ENCODE measurements at regions not wholly inside any gene's neighbourhood (a gene's known extent, or its start where the extent isn't known, plus 50 kb on each side); places are given as distances from the start of the nearest gene placed in this dataset.
"Not testable (repeated sequence)": the region's sequence is repeated elsewhere in the genome, so short reads cannot be mapped to it uniquely, and the experiment has no call there.

DNA sequence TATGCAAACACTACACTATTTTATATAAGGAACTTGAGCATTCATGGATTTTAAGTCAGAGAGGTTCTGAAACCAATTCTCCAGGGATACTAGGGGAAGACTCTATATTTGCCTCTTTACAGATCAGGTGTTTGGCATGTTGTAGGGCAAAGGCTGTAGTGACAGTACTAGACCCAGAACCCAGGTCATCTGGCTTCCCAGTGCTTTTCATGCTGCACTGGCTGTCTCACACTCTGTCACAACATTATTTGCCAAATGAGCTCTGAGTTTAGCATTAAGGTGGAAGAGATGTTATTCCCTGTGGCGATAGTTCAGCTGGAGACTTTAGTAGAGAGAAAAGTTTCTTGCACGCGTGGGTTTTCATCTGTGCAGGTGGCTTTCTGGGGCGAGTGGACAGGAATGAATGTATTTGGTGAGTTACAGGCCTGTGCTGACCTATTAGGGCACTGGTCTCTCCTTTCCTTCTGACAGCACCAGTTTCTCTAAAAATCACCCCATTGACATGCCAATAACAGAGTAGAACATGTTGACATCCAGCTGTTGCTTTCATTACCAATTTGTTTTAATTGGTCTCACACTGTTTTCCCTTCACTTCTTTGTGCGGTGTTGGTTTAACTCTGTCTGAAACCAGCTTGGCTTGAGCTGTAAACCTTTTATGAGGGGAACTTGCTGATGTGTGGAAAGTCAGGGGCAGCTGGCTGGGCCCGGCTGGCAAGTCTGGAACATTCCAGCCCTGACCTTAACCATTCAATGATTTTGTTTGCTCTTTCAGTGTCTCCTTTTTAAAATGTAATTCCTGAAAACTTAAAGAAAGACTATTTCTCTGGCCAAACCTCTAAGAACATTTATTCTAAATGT lies 643.0 kb upstream of the FAM98A start:
- DNase-seq, result no peak

DNA sequence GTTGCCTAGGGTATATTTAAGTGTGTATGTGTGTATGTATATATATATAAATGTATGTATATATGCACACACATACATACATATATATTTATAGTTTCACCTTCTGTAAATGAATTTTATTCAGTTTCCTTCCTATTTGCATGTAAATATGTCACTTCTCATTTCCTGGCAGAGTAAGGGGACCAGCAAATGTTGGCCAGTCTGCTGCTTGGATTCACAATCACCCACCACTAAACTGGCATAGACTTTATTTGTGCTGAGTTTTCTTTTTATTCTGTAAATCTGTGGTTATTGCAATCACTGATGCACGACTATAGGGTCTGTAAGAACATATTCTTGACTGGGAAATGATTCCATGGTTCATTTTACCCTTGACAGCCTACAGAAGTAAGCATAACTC lies 640.4 kb upstream of the FAM98A start:
- no peak for DNase-seq

DNA sequence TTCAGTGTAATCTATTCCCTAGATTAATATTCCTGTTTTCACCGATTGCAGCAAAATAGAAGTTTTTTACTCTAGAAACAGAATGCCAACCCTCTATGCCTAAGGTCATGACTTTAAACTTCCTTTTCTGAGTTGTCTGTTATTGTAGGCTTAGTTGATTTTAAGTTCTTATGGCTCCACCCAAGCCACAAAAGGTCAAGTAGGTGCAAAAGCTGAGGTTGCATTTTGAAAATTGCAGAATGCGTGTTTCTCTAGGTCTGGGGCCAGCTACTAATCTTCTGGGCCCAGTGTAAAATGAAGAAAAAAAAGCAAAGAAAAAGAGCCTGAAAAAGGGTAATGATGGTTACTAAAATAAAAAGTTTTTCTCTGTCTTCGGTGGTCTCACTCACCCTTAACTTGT lies 635.7 kb upstream of the FAM98A start:
- no peak for DNase-seq

GRCh38 chr2:34229998-34230397 lies 630.9 kb upstream of the FAM98A start:
- DNase-seq, result no peak

GRCh38 chr2:34215174-34215573 lies 616.1 kb upstream of the FAM98A start:
- DNase-seq, result no peak

DNA sequence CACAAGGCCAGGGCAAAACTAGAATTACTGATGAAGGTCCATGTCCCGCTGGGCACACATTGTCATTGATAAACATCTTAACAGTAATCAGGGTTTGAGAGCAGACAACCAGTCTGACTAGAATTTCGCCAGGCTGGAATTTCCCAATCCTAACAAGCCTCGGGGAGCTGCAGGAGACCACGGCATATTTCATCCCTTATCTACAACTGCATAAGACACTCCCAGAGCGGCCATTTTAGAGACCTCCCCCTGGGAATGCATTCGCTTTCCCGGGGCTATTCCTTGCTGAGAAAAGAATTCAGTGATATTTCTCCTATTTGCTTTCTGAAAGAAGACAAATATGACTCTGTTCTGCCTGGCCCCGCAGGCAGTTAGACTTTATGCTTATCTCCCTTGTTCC lies 611.3 kb upstream of the FAM98A start:
- not testable (repeated sequence) for DNase-seq

DNA sequence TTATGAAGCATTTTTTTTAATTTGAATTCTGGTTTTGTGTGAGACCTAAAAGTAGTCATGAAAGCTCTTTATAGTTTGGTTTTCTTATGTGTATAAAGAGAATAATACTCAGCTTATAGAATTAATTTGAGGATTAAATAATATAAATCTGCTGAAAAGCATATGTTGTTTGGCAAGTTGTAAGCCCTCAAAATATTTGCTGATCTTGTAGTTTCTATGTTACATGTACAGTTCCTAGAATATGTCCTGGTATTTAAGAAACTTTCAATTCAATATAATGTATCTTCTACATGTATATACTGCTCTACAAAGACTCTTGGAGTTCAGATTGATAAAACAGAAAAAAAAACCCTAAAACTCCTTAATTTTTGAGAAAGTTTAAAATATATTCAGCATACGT lies 605.5 kb upstream of the FAM98A start:
- DNase-seq, result no peak

DNA sequence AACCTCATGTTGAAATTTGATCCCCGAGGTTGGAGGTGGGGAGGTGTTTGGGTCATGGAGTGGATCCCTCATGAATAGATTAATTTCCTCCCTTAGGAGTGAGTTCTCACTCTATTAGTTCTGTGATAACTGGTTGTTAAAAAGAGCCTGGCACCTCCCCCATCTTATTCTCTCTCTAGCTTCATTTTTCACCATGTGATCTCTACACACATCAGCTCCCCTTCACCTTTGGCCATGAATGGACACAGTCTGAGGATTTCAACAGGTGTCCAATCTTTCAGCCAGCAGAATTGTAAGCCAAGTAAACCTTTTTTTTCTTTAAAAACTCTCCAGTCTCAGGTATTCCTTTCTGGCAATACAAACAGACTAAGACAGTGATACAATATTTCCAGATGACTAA lies 602.0 kb upstream of the FAM98A start:
- no peak for DNase-seq

DNA sequence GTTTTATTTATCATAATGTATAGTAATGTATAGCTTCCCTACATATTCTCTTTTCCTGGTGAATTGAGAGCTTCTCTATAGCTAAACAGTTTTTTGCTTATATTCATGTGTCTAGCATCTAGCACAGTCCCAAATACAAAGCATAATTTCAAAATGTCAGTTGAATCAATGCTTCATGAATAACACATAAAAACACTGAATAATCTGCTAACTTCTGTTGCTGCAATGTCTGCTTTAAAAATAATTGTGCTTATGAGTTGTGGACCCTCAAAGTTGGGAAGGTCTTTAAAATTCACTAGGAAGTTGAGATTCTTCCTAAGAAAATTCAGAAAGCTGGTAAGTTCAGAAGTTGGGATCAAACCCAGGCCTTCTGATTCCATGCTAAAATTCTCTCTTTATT lies 600.9 kb upstream of the FAM98A start:
- DNase-seq, result no peak

- no peak for DNase-seq
Measured at GRCh38 chr2:34193164-34193563, 594.1 kb upstream of the FAM98A start.

DNA sequence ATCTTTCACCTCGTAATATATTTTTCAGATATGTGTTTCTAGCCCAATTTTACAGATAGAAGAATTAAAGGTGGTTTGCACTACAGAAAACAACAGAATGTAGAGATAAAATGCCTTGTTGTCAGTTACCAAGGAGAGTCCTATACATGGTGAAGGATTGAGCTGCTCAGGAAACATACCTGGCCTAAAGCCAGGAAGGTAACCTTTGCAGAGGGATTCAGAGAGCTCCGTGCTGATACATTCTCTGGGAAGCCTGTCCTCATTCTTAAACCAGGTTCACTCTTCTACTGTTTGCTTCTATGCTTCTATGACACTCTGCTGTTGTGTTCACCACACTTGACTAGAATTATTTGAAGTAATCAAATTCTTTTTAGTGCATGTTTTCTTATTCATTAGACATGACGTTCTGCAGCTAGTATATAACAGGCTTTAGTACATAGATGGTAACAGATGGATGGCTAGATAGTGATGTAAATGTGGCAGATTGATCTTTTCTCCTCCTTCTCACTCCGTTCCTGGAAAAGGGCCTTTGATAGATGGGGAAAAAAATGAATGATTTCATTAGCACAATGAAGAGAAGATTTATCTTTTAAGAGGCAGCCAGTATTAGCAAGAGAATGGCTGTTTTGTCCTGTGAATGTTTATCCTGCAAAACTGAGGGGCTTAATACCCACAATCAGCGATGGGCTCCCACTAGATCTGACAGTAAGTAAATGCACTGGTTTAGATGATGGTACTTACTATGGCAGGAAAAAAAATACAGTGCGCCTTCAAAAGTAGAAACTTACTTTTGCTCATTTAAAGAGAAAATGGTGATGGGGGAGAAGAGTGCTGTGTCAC lies 589.6 kb upstream of the FAM98A start:
- DNase-seq, result no peak

DNA sequence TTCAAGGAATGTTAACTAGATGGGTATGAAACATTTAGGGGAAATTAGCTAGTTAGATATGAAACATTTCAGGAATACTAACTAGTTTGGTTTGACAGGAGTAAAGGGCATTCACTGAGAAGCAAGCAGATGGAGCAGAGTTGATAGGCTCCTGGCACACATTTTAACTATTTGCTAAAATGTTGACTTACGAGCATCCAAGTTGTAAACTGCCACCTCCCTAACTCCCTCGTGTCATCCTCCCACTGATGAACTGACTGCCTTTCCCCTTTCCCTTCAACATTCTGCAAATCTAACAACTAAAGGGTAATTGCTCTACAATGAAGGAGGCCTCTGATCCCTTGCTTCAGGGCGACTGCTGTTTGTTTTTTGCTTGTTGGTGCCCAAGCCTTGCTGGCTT lies 580.4 kb upstream of the FAM98A start:
- no peak for DNase-seq

DNA sequence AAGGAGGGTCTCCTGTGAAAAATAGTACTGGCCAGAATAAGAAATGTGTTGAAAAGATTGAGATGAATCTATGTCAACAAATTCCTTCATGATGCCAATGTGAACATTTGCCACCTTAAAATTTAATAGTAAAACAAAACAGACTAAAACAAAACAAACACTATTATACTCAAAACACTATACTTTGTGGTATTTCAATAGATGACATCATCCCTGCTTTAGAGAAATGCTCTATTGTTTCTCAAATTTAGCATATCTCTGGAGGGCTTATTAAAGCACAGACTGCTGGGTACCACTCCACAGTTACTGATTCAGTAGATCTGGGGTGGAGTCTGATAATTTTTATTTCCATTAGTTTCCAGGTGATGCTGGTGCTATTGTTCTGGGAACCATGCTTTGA lies 579.4 kb upstream of the FAM98A start:
- no peak for DNase-seq

- DNase-seq, result no peak
Measured at GRCh38 chr2:34176693-34177092, 577.6 kb upstream of the FAM98A start.

GRCh38 chr2:34174506-34174905 lies 575.4 kb upstream of the FAM98A start:
- no peak for DNase-seq

- DNase-seq, result no peak
Measured at GRCh38 chr2:34162231-34162630, 563.1 kb upstream of the FAM98A start.

DNA sequence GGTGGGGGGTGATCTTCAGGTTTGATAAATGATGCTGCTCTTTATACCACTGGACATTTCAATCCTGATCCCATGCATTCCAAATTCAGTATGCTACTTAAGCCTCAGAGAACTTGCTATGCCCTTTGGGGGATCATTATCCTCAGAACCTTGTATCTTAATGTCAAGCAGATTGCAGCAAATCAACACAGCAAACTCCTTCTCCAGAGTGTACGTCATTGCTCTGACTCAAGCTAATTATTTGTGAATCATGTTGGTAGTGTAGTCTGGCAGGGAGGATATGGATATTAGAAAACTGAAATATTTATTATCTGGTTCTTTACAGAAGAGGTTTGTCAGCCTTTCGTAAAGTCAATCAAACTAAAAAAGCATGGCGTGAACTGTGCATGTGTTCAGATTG lies 562.5 kb upstream of the FAM98A start:
- DNase-seq, result no peak

DNA sequence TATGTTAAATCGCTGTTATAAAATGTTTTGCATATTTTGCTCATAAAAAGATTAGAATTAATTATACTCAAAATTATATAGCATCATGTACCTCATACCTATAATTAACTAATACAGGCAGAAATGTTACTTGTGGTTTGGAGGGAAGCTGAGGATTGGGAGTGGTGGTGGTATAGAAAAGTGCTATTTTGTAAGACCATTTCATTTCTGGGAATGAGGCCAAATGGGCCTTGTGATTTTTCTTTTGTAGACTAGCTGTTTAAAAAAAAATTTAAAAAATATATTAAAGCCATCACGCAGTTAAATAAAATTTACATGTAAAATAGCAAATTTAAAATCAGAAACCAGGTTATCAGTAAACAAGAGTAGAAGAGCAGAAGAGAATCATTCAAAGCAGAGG lies 560.8 kb upstream of the FAM98A start:
- no peak for DNase-seq

DNA sequence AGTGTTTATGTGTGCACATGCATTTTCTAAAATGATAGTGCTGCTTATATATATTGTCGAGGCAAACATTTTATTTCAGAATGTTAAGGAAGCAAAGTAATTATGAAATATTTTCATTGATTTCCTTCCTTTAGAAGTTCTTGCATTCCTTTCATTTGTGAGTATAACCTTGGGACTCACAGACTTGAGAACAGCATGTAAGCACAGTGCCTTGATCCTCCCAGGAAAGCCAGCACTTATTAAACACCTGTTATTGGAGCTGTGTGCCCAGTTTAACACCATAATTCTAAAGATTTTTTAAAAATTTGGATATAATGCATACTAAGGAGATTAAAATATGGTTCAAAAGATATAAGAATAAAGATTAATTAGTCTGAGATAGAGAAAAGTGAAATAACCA lies 554.4 kb upstream of the FAM98A start:
- no peak for DNase-seq

GRCh38 chr2:34147780-34148179 lies 548.7 kb upstream of the FAM98A start:
- no peak for DNase-seq

DNA sequence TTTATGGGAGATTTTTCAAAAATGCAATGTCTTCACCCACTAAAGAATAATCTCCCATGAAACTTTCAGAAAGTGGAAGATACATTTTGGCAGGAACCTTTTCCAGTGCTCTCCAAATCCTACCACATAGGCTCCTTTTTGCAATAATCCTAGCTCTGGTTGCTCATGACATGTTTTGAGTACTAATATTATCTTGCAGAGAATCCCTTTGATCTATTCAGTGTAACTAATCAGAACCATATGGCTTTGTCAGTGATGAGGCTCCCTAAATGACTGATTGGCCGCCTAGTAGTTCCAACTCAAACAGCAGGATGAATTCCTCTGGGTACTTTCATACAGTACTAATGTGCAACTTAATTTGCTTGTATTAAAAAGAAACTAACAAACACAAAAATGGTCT lies 544.0 kb upstream of the FAM98A start:
- no peak for DNase-seq

- not testable (repeated sequence) for DNase-seq
Measured at GRCh38 chr2:34142531-34143008, 543.5 kb upstream of the FAM98A start.

GRCh38 chr2:34133065-34133464 lies 534.0 kb upstream of the FAM98A start:
- not testable (repeated sequence) for DNase-seq

DNA sequence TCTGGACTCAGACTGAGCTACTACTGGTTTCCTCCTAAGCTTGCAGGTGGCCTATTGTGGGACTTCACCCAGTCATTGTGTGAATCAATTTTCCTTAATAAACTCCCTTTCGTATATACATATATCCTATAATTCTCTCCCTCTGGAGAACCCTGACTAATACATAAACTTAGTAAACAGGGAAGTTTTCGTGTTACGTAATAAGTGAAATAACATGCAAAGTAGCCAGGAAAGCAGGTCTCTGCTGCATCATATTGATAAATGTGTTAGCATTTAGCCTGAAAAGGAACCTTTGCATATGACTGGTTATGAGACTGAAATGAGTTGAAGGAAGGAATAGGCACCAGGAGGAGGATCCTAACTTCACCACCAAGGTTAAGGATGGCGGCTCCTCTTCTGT lies 527.2 kb upstream of the FAM98A start:
- no peak for DNase-seq
